ENCODE measurements at regions not wholly inside any gene's neighbourhood (a gene's known extent, or its start where the extent isn't known, plus 50 kb on each side); places are given as distances from the start of the nearest gene placed in this dataset.

DNA sequence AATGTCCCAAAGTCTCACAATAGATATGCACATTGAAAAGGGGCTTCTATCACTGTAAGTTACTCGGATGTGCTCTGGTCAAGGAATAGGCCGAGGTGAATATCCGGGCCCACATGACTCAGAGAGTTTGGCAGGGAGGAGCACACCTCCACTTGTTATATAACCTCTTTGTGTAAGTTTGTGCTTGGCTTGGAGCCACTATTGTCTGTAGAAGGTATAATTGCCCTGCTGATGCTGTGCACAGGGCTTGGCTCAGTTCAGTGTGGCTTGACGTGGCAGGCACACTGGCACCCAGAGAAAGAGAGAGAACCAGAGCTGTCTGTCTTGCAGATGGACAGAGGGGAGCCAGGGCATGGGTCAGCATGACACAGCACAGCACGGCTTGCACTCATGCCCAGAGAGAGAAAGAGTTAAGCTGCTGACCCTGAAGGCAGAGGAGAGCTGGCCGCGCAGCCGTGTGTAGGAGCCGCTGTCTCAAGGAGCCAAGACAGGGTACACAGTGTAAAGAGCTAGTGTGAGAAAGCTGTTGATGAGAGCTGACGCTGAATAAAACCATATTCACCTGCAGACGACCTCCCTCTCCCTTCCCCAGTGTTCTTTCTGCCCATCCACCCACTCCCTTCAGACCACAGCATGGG lies 482.5 kb downstream of the C6orf118 start:
- intact Hi-C loops (cut with micrococcal nuclease): no loop called here
- Mint-ChIP-seq H3K36me3 (ENCODE audit: low read depth) (no peaks in the 10 kb centered on the region), H3K27ac (no peak overlapping the region), H3K9me3 (peaks cover 35% of the 10 kb centered on the region), H3K27me3 (no peaks in the 10 kb centered on the region), H3K4me1 (ENCODE audit: low read depth) (no peaks in the 10 kb centered on the region), H3K4me3 (no peak overlapping the region)

DNA sequence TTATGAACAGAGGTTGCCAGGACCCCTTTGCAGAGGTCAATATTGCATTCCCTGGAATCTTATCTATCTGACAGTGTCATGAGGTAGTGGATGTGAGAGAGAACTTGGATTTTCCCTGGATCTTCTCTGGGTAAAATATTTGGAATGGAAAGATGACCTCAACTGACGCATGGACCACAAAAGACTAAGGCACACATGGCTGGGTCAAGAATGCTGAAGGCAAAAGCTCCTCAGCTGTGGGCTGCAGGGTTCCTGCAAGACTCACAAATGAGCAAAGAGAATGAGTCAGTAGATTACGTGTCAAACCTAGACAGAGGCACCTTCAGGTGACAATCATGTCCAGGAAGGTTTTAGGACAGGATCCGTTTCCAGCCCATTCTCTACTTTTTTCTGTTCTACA lies 484.0 kb downstream of the C6orf118 start:
- intact Hi-C loops (cut with micrococcal nuclease): no loop called here
- no peak overlapping the region for H3K27ac Mint-ChIP-seq
- peaks cover 48% of the 10 kb centered on the region for H3K9me3 Mint-ChIP-seq
- no peaks in the 10 kb centered on the region for H3K4me1 Mint-ChIP-seq (ENCODE audit: low read depth)
- no peaks in the 10 kb centered on the region for H3K36me3 Mint-ChIP-seq (ENCODE audit: low read depth)
- no peak overlapping the region for H3K4me3 Mint-ChIP-seq
- H3K27me3 Mint-ChIP-seq: no peaks in the 10 kb centered on the region

DNA sequence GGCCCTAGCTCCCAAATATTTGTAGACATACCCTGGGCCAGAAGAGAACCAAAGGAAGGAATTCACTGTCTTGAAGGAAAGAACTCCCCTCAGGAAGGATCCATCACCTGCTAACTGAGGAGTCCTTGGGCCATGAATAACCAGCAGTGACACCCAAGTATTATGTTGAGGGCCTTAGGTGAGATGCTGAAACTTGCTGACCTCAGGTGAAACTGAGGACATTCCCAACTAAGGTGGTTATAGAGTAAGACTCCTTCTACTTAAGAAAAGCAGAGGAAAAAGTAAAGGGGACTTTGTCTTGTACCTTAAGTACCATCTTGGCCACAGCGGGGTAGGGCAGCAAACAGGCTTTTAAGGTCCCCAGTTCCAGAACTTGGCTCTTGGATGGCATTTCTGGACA lies 491.7 kb downstream of the C6orf118 start:
- Mint-ChIP-seq H3K9me3 (peaks cover 66% of the 10 kb centered on the region), H3K27me3 (no peaks in the 10 kb centered on the region), H3K36me3 (ENCODE audit: low read depth) (no peaks in the 10 kb centered on the region), H3K27ac (no peak overlapping the region), H3K4me3 (no peak overlapping the region), H3K4me1 (ENCODE audit: low read depth) (no peaks in the 10 kb centered on the region)
- intact Hi-C loops (cut with micrococcal nuclease): no loop called here

DNA sequence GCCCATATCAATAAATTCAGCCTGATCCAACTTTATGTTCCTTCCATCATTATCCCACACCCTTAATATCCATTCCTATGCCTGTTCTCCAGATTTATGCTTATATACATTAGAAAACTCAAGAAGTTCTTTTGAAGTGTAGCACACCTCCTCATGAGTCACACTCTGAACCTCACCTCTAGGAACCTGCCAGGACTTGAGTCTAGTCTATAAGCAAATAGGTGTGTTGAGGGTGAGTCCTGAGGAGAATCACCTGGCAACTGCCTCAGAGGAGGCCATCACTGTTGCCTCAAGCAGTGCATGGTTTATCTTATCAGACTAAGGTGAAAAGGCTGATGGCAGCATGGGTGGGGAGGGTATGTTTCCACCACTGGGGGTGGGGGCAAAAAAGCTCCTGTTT lies 496.7 kb downstream of the C6orf118 start:
- intact Hi-C loops (cut with micrococcal nuclease): no loop called here
- no peak overlapping the region for H3K4me3 Mint-ChIP-seq
- no peaks in the 10 kb centered on the region for H3K36me3 Mint-ChIP-seq (ENCODE audit: low read depth)
- H3K27me3 Mint-ChIP-seq: no peaks in the 10 kb centered on the region
- H3K4me1 Mint-ChIP-seq (ENCODE audit: low read depth): no peaks in the 10 kb centered on the region
- peaks cover 71% of the 10 kb centered on the region for H3K9me3 Mint-ChIP-seq
- no peak overlapping the region for H3K27ac Mint-ChIP-seq

DNA sequence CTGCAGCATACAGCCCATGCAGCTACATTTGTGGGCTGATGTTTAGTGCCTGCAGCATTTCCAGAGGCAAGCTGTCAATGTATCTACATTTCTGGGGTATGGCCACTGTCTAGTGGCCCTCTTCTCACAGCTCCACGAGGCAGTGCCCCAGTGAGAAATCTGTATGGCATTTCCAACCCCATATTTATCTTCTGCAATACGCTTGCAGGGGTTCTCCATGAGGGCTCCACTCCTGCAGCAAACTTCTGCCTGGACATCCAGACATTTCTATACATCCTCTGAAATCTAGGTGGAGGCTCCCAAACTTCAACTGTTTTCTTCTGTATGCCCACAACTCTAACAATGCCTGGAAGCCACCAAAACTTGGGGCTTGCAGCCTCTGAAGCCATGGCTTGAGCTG lies 502.3 kb downstream of the C6orf118 start:
- intact Hi-C loops (cut with micrococcal nuclease): no loop called here
- Mint-ChIP-seq H3K4me3 (no peak overlapping the region), H3K27me3 (no peaks in the 10 kb centered on the region), H3K27ac (no peak overlapping the region), H3K9me3 (peaks cover 76% of the 10 kb centered on the region), H3K36me3 (ENCODE audit: low read depth) (no peaks in the 10 kb centered on the region), H3K4me1 (ENCODE audit: low read depth) (no peaks in the 10 kb centered on the region)

DNA sequence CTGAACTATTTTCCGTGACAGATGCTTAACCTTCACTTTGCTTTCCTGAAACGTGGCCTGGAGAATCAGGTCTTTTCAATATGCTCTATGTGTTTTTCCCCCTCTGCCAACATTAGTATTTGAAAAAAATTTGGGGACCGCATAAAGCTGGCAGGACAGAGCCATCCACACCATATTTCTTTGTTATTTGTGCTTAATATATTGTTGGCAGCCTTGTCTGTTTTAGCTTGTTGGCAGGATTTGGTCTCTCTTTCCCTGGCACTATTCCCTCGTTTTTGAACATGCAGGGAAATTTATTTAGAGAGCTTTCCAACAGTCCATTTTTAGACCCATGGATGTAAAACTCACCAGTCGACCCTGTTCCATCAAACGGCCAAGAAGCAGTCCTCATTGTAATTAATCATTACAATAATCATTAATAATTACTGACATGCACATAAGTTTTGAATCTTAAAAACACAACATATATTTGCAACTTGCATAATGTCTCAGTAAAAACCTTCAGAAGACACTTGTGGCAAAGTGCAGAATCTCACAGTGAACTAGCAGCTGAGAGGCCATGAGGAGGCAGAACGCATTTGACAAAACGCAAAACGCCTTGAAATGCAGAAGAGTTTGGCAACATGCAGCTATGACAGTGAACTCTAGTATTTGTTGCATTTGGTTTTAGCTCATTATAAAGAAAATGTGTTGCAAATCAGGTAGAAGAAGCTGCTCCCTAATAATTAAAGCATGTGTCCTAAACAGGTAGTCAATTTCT lies 514.2 kb downstream of the C6orf118 start:
- Mint-ChIP-seq H3K36me3 (ENCODE audit: low read depth) (no peaks in the 10 kb centered on the region), H3K27ac (no peak overlapping the region), H3K9me3 (peaks cover 43% of the 10 kb centered on the region), H3K4me1 (ENCODE audit: low read depth) (no peaks in the 10 kb centered on the region), H3K27me3 (no peaks in the 10 kb centered on the region), H3K4me3 (no peak overlapping the region)
- intact Hi-C loops (cut with micrococcal nuclease): no loop called here

DNA sequence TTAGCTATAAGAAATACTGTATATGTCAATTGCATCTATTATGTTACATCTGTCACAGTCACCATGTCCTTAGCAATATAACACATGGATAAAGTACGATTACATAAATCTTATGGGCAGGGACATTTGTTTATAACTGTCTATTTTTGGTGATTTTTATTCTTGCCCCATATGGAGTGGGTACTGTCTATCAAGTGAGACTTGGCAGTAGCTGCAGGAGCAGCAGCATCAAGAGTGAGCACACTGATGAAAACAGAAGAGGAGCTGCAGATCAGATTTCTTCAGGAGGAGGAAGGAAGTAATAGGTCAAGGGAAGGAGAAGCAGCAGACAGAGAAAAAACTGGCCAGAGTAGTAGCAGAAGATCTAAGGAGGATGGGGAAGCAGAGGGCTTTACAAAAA lies 516.7 kb downstream of the C6orf118 start:
- Mint-ChIP-seq H3K27ac (no peak overlapping the region), H3K27me3 (no peaks in the 10 kb centered on the region), H3K9me3 (peaks cover 35% of the 10 kb centered on the region), H3K4me3 (no peak overlapping the region), H3K4me1 (ENCODE audit: low read depth) (no peaks in the 10 kb centered on the region), H3K36me3 (ENCODE audit: low read depth) (no peaks in the 10 kb centered on the region)
- intact Hi-C loops (cut with micrococcal nuclease): no loop called here

DNA sequence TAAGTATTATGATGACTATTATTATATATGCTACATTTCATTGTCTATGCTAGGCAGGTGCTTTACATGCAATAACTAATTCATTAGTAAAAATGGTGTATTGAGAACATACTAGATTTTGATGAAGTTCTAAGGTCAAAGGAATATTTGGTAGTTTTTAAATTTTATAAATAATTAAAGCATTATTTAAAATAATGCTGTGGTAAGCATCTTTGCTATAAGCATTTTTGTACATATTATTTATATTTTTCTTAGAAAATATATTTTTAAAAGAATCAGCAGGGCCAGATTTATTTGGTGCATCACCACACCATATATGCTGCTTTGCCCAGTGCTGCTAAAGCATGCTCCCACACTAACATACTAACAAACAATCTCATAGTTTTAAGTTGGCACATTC lies 517.9 kb downstream of the C6orf118 start:
- Mint-ChIP-seq H3K4me3 (no peak overlapping the region), H3K36me3 (ENCODE audit: low read depth) (no peaks in the 10 kb centered on the region), H3K4me1 (ENCODE audit: low read depth) (no peaks in the 10 kb centered on the region), H3K27me3 (no peaks in the 10 kb centered on the region), H3K27ac (no peak overlapping the region), H3K9me3 (peaks cover 27% of the 10 kb centered on the region)
- intact Hi-C loops (cut with micrococcal nuclease): no loop called here

DNA sequence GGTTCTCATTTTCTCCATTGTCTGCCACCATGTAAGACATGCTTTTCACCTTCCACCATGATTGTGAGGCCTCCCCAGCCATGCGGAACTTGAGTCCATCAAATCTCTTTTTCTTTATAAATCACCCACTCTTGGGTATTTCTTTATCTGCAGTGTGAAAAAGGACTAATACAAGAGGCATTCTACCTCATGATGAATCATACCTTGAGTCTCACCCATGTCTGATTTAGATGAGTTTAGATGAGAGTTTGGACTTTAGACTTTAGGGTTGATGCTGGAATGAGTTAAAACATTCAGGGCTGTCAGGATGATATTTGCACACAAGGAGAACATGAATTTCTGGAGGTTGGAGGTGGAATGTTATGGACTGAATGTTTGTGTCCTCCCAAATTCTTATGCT lies 545.6 kb downstream of the C6orf118 start:
- Mint-ChIP-seq H3K9me3 (peaks cover 55% of the 10 kb centered on the region), H3K36me3 (ENCODE audit: low read depth) (no peaks in the 10 kb centered on the region), H3K4me1 (ENCODE audit: low read depth) (no peaks in the 10 kb centered on the region), H3K4me3 (no peak overlapping the region), H3K27me3 (no peaks in the 10 kb centered on the region), H3K27ac (no peak overlapping the region)
- intact Hi-C loops (cut with micrococcal nuclease): no loop called here

DNA sequence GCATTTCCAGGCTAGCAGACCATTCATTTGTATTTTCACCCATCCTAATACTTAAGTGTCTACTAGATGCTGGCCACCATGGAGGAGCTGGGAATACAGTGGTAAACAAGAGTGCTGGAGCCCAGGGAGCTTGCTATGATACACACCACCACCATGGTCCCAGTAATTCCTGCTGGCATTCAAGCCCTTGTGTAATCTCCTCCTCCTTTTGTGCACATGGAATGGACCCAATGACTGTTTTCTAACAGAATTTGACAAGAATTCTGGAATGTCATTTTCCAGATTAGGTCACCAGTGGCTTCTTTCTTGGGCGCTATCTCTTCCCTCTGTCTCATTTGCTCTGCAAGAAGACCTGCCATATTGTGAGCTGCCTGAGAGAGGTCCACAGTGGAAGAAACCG lies 552.0 kb downstream of the C6orf118 start:
- Mint-ChIP-seq H3K4me1 (ENCODE audit: low read depth) (no peaks in the 10 kb centered on the region), H3K9me3 (peaks cover 64% of the 10 kb centered on the region), H3K36me3 (ENCODE audit: low read depth) (no peaks in the 10 kb centered on the region), H3K27ac (no peak overlapping the region), H3K27me3 (no peaks in the 10 kb centered on the region), H3K4me3 (no peak overlapping the region)
- intact Hi-C loops (cut with micrococcal nuclease): no loop called here

DNA sequence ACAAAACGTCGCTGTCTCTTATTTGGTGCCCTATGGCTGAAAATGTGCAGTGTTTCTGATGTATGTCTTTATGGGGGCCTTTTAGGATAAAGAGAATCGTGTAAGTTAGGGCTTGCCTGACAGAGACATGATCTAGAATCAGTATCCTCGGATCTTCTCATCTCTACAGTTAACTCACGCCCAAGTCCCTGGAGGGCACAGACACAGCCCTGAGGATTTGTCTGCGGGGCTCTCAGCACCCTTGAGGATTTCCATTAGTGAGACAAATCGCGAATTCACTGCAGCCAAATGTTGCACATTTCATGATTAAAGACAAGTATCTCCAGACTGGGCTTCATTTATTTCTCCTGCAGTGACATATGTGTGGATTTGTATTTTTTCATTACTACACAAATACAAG lies 552.7 kb downstream of the C6orf118 start:
- Mint-ChIP-seq H3K36me3 (ENCODE audit: low read depth) (no peaks in the 10 kb centered on the region), H3K27ac (no peak overlapping the region), H3K9me3 (peaks cover 64% of the 10 kb centered on the region), H3K4me1 (ENCODE audit: low read depth) (no peaks in the 10 kb centered on the region), H3K4me3 (no peak overlapping the region), H3K27me3 (no peaks in the 10 kb centered on the region)
- intact Hi-C loops (cut with micrococcal nuclease): no loop called here

DNA sequence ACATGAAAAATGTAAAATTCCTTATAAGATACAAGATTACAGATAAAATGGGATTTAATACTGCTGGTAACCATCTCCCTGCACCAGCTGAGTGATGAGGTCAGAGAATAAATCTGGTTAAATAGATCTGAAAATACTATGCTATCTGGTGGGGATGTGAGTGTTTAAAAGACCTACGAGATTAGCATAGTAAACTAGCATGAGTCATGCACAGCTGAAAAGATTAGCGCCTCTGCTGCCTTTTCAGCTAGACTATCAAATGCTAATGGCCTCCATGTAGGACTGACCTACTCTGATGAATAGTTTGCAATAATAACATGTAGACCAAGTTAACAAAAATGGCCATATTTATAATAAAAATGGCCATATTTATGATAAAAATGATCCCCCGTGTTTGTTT lies 553.3 kb downstream of the C6orf118 start:
- Mint-ChIP-seq H3K27ac (no peak overlapping the region), H3K27me3 (no peaks in the 10 kb centered on the region)
- intact Hi-C loops (cut with micrococcal nuclease): no loop called here

DNA sequence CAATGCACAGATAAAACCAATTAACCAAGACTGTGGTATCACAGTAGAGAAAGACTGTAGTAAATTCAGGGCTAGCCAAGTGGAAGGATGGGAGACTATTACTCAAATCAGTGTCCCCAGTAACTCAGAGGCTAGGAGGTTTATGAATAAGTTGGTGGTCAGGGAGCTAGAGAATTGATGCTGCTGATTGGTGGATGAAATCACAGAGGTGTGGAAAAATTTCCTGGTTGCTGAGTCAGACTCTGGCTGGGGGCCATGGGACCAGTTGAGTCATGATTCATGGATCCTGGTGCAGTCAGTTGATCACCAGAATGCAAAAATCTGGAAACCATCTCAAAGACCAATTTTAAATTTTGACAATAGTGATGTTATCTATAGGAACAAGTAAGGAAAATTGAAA lies 555.9 kb downstream of the C6orf118 start:
- Mint-ChIP-seq H3K27ac (no peak overlapping the region), H3K36me3 (ENCODE audit: low read depth) (no peaks in the 10 kb centered on the region), H3K27me3 (no peaks in the 10 kb centered on the region), H3K4me3 (no peak overlapping the region), H3K9me3 (peaks cover 63% of the 10 kb centered on the region), H3K4me1 (ENCODE audit: low read depth) (no peaks in the 10 kb centered on the region)
- intact Hi-C loops (cut with micrococcal nuclease): no loop called here

More for the DNA sequence above, 553.3 kb downstream of the C6orf118 start:
- no peak overlapping the region for H3K4me3 Mint-ChIP-seq
- H3K4me1 Mint-ChIP-seq (ENCODE audit: low read depth): no peaks in the 10 kb centered on the region
- H3K36me3 Mint-ChIP-seq (ENCODE audit: low read depth): no peaks in the 10 kb centered on the region
- H3K9me3 Mint-ChIP-seq: peaks cover 60% of the 10 kb centered on the region

DNA sequence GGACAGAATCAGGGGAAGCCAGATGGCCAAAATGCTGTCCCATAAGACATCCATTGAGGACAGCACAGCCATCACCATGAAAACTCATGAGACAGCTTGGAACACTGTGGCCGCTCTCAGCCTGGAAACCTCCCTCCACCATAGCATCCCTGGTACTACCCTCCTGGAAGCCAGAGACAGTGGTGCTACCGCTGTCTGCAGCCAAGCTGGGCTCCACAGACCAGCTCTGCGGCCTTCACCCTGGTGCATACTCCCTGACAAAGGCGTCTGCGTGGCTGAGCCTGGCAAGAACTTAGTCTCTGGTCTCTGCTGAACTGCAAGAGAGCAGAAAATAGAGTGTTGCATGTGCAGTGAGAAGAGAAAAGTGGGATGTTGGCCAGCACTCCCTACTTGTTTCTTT lies 558.0 kb downstream of the C6orf118 start:
- H3K27ac Mint-ChIP-seq: no peak overlapping the region

DNA sequence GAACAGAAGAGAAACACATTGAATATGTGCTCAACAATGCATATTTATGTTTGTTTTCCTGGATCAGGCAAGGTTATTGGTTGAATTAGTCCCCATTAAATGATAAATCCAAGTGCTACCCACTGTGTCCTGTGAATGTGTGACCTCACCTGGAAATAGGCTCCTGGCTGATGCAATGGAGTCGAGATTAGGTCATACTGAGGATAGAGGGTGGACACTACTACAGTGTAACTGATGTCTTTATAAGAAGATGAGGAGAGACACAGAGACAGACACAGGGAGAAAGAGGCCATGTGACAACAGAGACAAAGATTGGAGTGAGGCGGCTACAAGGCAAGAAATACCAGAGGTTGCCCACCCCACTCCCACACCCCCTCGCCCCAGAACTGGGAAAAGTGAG lies 559.3 kb downstream of the C6orf118 start:
- no peaks in the 10 kb centered on the region for H3K27me3 Mint-ChIP-seq
- H3K36me3 Mint-ChIP-seq (ENCODE audit: low read depth): no peaks in the 10 kb centered on the region
- no peak overlapping the region for H3K27ac Mint-ChIP-seq
- no peak overlapping the region for H3K4me3 Mint-ChIP-seq
- H3K4me1 Mint-ChIP-seq (ENCODE audit: low read depth): no peaks in the 10 kb centered on the region
- intact Hi-C loops (cut with micrococcal nuclease): no loop called here
- peaks cover 69% of the 10 kb centered on the region for H3K9me3 Mint-ChIP-seq

More for the DNA sequence above, 558.0 kb downstream of the C6orf118 start:
- H3K36me3 Mint-ChIP-seq (ENCODE audit: low read depth): no peaks in the 10 kb centered on the region
- intact Hi-C loops (cut with micrococcal nuclease): no loop called here
- no peaks in the 10 kb centered on the region for H3K4me1 Mint-ChIP-seq (ENCODE audit: low read depth)
- H3K27me3 Mint-ChIP-seq: no peaks in the 10 kb centered on the region
- no peak overlapping the region for H3K4me3 Mint-ChIP-seq
- peaks cover 60% of the 10 kb centered on the region for H3K9me3 Mint-ChIP-seq
